ENCODE measurements at regions not wholly inside any gene's neighbourhood (a gene's known extent, or its start where the extent isn't known, plus 50 kb on each side); places are given as distances from the start of the nearest gene placed in this dataset.

GRCh38 chr13:44118881-44119280, 239.2 kb downstream of the LACC1 start:
- ChIA-PET POLR2A (no interaction called here), CTCF (interaction anchor here (1.6 kb wide), 1 partner anchor 35 kb away, joined by 3 read pairs; no protein-coding TSS in a partner anchor)
- DNase-seq (ENCODE audit: extremely low spot score) = no peak
- no peak for TF ChIP-seq CTCF (IDR thresholded peaks at IDR 0.05; ENCODE audit: control extremely low read depth, extremely low read depth, low read depth, missing control alignments)

- TF ChIP-seq CTCF (IDR thresholded peaks at IDR 0.05; ENCODE audit: control extremely low read depth, extremely low read depth, low read depth, missing control alignments) = no peak
- no peak for DNase-seq (ENCODE audit: extremely low spot score)
- CTCF ChIA-PET = interaction anchor here (1.6 kb wide), 1 partner anchor 33 kb away, joined by 3 read pairs; no protein-coding TSS in a partner anchor
- POLR2A ChIA-PET = no interaction called here
These were observed 240.3 kb downstream of the LACC1 start for GRCh38 chr13:44120043-44120442.

GRCh38 chr13:44120849-44121755, 241.4 kb downstream of the LACC1 start:
- TF ChIP-seq CTCF (IDR thresholded peaks at IDR 0.05; ENCODE audit: control extremely low read depth, extremely low read depth, low read depth, missing control alignments) = no peak
- DNase-seq (ENCODE audit: extremely low spot score) = no peak
- ChIA-PET CTCF (no interaction called here), POLR2A (no interaction called here)

- no peak for DNase-seq (ENCODE audit: extremely low spot score)
- TF ChIP-seq CTCF (IDR thresholded peaks at IDR 0.05; ENCODE audit: control extremely low read depth, extremely low read depth, low read depth, missing control alignments) = no peak
- POLR2A ChIA-PET = no interaction called here
- CTCF ChIA-PET = no interaction called here
These were observed 244.6 kb downstream of the LACC1 start for GRCh38 chr13:44124352-44124751.

GRCh38 chr13:44125943-44126469, 246.3 kb downstream of the LACC1 start:
- ChIA-PET POLR2A (no interaction called here), CTCF (interaction anchor here (0.9 to 1.5 kb wide), 3 partner anchors 9 to 21 kb away, joined by 3 to 4 read pairs (median 3); no protein-coding TSS in a partner anchor)
- DNase-seq (ENCODE audit: extremely low spot score) = no peak
- TF ChIP-seq CTCF (IDR thresholded peaks at IDR 0.05; ENCODE audit: control extremely low read depth, extremely low read depth, low read depth, missing control alignments) = no peak

- POLR2A ChIA-PET = no interaction called here
- TF ChIP-seq CTCF (IDR thresholded peaks at IDR 0.05; ENCODE audit: control extremely low read depth, extremely low read depth, low read depth, missing control alignments) = no peak
- CTCF ChIA-PET = no interaction called here
- DNase-seq (ENCODE audit: extremely low spot score) = no peak
These were observed 245.0 kb upstream of the SERP2 start for GRCh38 chr13:44128552-44129001.

All from GM10248 (cell line).